Dermis microvascular lymphatic vessel endothelial cell (primary cell): ENCODE measurements at regions not wholly inside any gene's neighbourhood (a gene's known extent, or its start where the extent isn't known, plus 50 kb on each side); places are given as distances from the start of the nearest gene placed in this dataset.

Experiments used
- DNase-seq, 2 donors: peaks; one replicate each; pipeline versions ENCODE4 v3.0.0 to v3.0.0-alpha.2; 2010; ENCODE audit warnings: low read depth in 2 of 2

DNA sequence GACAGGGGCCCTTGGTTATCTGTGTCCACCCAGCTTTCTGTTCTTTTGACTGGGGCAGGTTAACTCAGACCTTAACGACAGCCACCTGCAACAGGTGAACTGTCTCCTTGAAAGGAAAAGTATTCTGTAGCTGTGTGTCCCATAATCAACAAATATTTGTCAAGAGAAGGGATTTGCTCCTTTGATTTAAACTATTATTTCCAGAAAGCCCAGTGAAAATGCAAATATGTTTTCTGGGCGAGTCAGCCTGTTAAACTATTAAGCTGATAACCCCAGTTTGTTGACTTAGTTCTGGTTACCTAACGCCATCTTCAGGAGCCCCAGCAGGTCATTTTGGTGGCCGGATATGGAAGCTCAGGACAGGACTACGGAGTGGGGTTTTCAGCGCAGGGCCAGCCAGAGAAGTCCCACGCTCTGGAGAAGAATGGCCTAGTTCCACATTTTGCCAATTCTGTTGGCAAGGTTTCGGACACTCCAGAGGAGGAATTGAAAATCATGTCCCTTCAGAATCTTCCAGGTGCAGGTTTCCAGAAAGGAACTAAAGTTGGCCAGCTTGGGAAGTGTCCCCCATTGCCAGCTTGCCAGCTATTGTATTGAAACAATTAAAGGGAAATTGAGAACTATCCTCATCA, 54.5 kb downstream of the ADRA2A start:
- no peak for DNase-seq

DNA sequence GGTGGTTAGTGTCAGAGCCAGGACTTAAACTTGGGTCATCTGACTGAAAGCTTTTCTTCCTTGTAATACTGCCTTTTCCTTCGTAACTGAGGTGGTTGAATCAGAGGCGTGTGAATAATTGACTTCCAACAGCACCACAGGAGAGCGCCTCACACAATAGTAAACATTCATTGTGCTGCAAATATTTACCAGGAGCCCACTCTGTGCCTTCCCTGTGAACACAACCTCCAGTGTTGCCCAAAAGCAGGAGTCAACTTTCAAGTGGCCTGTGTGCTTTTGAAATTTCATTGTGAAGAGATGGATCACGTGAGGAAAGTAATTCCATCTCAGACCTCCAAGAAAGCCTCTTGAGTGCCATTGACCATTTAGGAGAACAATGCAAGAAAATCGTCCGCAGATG, 60.2 kb downstream of the ADRA2A start:
- no peak for DNase-seq

DNA sequence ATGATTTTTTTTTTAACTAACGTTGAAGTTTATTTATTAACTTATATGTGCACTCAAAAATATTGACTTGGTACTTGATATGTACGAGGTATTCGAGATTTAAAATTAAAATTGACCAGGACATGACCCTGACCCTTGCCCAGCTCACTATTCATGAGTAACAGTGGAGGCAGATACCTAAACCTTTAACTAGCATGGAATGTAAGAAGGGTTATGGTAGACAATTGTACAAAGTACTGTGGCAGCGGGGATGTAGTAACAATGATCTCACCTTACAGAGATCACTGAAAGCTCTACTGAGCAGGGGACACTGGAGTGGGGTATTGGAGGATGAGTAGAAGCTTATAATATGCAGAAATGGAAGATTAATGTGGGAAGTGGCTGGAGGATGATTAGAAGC, 60.8 kb downstream of the ADRA2A start:
- no peak for DNase-seq

DNA sequence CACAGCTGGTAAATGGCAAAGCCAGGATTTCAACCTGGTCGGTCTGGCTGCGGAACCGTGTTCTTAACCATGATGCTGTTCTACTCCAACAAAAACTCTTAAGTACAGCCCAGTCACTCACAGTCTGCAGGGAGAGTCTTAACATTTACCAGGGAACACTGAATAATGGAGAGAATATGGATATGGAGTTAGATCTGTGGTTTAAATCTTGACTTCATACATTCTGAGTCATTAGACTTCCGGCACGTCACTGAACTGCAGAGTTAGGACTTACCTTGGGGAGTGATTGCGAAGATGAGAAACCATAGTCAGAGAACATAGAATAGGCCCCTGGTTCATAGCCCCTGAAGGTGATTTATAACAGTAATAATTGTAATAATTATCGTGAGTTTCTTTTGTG, 61.7 kb downstream of the ADRA2A start:
- no peak for DNase-seq

DNA sequence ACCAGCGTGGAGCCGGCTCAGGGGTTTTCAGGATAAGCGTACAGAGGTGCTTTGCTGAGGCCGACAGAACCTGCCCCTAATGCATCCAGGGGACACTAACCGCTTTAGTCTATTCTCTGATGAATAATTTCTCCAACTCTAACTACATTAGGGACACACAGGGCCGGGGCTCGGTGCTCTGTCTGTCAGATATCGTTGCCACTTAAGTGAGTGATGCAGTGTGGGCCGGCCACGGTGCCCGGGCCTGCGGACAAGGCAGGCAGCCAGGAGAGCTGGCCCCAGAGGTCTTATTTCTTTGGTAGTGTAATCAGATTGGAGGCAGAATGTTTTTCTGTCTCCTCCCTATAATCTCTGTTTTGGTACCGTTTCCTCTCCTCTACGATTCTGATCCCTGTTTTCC, 62.7 kb downstream of the ADRA2A start:
- DNase-seq, result no peak

DNA sequence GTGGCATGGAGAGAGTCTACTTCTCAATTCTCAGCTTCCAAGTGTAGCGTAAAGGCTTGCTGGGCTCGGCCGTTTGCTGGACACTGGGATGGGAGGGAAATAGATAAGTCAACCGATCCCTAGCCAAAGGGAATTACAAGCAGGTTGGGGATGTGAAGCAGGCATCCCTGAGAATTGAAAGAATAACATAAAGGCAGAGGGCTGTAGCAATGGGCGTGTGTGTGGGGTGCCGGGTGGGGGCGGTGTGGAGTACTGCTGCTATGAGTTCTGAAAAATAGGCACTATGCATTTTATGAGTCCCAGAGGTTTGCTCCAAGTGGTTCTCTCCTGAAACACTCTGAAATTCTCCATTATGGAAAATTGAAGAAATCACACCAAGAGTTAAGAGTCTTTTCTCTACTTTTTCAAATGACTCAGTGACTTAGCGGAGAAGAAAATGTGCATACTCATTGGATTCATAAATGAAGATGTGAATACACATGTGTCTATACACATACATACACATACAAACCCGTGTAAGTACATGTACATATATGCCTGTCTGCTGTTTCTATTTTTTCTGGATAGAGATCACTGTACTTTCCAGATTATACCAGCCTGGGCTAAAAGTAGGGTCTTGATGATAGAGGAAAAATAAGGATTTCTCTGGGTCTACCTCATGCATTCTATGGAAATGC, 65.4 kb downstream of the ADRA2A start:
- DNase-seq, result no peak

DNA sequence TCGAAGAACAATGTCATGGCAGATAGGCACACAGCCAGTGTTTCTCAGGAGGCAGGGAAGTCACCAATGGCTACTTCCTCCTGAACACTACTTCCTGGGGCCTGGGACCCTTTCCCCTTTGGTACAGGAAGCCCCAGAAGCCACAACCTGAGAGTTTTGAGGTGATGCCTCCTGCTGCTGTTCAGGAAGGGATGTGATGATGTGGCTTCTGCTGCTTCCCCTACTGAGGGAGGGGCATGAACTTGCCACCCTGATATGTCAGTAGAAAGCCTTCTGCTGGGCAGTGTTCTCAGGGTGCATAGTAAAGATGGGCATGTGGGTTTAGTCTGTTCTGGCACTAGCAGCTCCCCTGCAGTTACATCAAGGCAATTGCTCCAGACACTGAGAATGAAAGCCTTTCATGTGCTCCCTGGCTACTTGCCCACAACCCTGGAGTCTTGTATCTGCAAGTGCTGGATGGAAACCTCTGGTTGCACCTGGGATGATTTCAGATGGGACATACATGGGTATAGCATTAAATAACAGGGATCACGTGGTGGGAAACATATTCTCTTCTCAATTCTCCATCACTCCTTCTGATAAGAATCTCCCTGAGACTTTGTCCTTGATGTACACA, 69.3 kb downstream of the ADRA2A start:
- no peak for DNase-seq

DNA sequence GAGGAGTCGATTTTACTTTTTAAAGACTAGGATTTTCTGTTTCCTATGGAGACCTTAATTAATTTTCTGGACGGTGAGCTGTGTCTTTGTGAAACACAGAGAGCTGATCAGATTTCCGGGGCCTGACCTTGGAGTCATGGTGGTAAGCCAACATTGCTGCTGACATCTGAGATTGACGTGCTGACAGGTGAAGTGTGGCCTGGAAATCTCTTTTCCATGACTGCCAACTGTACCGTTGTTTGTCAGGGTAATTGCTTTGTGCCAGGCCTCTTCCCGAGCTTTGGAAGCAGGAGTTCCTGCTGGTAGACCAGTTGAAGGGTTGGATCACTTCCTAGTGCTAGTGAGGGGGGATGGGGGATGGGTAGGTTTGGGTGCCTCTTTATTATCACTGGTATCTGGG, 71.2 kb downstream of the ADRA2A start:
- no peak for DNase-seq

DNA sequence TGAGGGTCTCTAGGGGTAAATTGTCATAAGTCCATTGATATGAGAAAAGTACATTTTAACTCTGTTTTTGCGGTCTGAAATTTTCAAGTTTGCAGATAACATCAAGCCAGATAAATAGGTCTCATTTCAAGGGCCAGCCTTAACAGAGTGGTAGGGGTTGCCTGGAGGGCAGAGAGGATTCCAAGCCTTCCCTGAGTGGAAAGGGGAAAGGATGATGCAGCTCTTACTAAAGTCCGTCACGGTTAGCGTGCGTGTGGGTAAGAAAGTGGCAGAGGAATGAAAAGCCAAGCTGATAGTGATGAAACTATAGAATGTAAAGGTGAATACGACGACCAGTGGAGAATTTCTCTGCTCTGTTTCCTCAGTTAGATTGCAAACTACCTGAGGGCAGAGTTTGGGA, 71.6 kb downstream of the ADRA2A start:
- no peak for DNase-seq

DNA sequence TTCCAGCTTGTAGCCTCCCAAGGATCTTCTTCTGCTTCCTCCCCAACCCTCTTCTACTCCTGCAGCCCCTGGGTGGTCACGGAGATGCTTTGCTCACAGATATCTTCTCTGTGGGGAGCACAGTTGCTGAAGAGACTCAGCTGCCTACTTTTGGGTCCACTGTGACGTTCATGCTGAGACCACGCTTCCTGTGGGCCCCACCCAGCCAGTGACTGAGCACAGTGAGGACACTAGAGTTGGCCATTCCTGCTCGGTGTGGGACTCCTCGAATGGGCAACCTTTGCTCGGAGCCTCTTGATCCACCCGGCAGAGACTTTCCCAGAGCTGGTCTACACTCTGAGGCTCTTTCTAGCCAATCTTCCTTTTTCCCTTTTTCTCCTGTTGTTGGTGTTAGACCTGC, 73.9 kb downstream of the ADRA2A start:
- DNase-seq, result no peak

DNA sequence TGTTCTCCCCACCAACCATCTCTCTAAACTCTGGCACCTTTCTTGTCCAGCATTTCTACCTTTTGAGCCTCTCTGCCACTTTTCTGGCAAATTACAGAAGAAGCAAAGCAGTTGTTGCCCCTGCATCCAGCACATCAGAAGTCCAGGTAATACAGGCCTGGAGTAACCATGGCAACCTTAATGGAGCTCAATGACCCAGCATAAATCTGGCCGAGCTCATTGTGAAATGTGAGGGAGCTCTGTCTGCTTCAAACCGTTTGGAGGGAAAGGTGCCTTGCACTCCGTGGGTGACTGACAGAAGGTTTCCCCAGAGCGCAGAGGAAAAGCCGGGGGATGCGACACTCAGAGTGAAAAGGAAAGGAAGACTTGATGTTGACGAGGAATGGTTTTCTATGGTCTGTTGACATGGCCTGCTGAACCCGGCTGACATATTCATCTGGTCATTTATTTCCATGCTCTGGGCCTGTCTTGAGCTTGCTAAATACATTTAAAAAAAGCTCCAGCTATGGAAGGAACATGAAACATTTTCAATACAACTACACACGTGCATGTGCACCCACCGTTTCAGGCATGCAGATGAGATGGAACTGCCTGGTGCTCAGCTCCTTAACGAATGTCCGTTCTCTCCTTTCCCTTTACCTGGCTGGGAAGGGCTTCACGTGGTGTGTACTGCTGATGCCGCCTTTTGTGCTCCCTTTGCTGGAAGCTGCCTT, 74.9 kb downstream of the ADRA2A start:
- DNase-seq, result no peak

DNA sequence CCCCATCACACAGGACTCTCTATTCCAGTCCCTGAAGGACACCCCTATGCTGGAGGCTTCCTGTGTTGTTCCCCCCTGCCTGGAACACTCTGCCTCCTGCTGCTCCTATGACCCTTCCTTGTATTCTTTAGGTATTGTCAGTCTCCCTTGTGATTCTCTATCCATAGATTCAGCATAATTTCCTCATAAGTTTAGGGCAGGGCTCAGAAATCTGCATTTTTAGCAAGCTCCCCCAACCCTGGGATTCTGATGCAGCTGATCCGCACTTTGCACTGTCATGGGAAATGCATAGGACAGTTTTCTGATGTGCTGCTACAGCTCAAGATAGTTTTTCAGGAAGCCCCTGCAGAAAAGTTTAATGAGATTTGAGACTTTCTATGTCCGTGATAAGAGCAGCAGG, 79.9 kb downstream of the ADRA2A start:
- DNase-seq, result no peak

DNA sequence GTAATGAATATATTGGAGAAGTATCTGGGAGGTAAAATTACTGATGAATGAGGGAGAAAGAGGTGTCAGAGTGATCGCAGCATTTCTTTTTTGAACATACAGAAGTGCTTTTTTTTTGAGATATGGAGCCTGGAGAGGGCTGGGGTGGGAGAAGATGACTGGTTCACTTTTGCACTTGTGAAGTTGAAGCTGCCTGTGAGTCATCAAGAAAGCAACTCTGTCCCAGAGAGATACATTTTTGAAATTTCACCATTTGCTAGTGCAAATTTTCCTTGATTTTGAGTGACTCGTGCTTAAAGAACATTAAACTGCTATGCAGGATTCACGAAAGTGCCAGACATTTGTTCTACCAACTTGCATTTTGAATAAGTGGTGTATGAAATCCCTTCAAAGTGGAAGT, 81.8 kb downstream of the ADRA2A start:
- no peak for DNase-seq

DNA sequence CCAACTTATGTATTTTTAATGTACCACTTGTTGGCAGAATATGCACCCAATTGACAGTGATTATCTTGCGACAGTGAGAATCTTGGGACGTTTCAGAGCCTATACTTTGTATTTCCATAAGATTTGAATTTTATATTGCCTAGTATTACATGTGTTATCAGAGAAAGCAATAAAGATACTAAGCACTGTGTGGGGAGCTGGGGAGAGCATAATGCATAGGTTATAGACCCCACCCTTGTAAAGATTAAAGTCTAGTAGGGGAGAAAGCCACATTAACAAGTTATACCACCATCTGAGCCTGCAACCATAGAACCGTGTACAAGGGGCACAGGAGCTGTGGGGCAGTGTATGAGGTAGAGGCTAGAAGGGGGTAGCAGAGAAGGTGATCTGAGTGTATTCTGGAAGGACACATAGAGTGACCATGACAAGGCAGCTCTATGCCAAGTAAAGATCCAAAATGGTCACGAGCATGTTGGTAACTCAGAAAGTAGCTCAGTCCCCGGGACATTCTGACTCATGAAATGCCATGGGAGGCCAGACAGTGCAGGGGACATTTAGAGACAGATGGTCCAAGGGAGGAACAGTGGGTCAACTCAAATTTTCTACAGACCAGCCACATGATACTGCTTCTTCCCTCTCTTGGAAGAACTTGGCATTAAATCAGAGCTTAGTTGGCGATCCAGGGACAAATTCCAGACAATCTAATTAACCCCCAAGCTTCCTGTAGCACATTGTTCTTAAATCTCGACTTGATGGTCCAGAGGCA, 84.5 kb downstream of the ADRA2A start:
- DNase-seq, result no peak

DNA sequence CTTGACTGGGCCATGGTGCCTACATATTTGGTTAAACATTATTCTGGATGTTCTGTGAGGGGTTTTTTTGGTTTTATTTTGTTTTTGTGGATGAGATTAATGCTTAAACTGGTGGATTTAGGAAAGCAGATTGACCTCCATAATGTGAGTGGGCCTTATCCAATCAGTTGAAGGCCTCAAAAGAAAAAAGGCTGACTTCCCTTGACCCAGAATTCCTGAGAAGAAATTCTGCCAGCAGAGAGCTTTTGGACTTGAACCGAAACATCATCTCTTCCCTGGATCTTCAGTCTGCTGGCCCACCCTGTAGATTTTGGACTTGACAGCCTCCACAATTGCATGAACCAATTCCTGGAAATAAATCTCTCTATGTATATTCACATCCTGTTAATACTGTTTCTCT, 94.4 kb downstream of the ADRA2A start:
- no peak for DNase-seq

DNA sequence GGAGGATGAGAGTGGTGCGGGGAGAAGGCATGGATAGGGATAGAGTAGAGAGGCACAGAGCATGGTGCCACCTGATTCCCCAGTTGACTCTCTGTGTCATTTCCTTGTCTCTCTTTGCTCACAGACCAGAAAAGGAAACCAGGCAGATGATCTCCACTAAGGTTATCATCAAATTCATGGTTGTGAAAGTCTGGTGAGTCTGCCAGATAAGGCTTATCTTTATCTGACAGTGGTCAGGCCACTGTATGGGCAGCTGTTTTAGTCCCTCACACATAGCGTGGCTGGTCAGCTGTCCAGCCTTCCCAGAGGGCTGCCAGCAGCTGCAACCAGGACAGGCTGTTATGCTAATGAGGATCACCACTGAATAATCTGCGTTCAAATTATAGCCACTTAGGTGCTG, 99.0 kb downstream of the ADRA2A start:
- no peak for DNase-seq

DNA sequence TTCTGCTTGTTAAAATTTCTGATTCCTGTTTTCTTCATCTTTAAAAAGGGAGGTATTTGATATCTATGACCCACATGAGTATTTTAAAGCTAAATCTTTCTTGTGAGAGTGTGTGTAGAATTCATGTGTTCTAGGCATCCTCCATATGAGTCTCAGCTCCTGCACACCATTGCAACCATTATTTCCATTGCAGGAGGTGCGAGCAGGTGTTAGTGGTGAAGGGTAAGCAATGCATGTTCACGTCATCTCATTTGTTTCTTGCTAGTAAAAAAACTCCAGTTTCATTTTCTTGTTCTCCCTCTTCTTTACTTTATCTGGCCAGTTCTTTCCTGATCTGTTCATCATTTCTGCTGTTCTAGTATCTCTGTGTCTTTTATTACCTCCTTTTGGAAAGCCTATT, 100.5 kb downstream of the ADRA2A start:
- no peak for DNase-seq

DNA sequence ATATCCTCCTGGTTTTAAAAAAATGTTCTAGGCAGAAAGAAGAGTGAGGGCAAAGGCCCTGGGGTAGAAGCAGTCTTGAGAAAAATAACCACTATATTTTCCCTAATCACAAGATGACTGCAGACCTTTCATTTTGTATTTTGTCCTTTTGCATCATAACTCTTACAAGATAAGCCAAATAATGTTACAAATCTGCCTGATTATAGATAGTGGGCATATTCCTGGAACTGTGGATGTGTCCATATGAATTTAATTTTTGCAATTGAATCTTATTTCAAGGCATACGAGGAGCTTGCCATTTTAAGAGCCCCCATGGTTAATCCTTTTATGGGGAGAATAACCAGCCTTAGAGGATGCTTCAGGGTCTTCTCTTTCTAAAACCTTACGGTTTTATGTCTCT, 102.7 kb downstream of the ADRA2A start:
- no peak for DNase-seq

DNA sequence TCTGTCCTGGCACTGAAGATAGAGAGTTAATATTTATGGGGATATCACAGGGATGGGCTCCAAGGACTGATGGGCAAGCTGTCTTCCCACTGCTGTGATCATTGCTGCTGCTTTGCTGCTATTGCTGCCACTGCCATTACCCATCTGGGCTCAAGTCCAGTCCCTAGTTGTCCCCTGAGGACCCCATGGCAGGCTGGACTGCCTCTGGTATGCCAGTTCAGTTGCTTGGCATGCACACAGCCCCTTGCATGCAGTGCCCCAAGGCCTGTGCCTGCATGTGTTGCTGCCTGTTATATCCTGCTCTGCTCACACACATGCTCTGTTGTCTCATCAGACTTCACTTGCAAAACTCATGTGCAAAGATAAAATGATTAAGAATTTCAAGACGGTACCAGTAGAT, 109.5 kb downstream of the ADRA2A start:
- no peak for DNase-seq

DNA sequence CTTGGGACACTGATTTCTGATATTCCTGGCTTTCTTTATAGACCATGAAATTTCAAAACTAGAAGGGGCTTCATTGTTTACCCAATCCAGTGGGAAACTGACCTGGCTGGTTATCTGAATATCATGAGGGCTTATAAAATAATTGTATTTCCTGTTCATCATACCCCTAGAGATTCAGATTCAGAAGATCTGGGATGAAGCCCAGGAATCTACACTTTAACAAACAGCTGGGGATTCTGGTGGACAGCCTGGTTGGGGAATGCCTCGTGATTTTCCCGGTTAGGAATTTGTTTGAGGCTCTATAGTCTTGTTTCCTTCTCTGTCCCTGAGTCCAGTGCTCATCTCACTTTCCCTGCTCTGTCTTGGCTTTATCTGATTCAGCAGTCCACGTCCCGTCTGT, 110.3 kb downstream of the ADRA2A start:
- no peak for DNase-seq

DNA sequence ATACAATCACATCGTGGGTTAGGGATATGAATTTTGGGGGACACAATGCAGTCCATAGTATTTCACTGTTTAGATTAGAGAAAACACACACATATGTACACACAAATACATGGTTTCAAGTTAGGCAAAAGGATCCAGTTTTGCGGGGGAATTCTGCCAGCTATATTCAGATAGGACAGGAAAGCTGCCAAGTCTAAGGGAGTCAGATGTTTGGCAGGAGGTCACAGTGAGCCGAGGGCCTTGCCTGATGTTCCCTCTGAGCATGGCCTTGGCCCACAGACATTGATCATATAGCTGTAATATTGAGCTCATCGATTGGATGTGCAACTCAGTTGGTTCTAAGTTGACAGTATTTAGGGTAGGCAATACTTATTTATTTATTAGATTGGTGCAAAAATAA, 122.8 kb downstream of the ADRA2A start:
- no peak for DNase-seq
